ENCODE measurements at regions not wholly inside any gene's neighbourhood (a gene's known extent, or its start where the extent isn't known, plus 50 kb on each side); places are given as distances from the start of the nearest gene placed in this dataset.

- WGBS, 4 donors, result 73 to 95% (median 82%) methylated on average over 1 of the region's 1 CpG
- Histone ChIP-seq H3K4me3 (no peak overlapping the region), H3K27me3 (no peaks in the 10 kb centered on the region), H3K27ac (no peak overlapping the region), H3K9me3 (peaks cover 0 to 22% (median 10%) of the 10 kb centered on the region in 12 donors), H3K4me1 (peaks cover 0 to 4% (median 0%) of the 10 kb centered on the region in 12 donors), H3K36me3 (no peaks in the 10 kb centered on the region)
- TF ChIP-seq POLR2A (IDR thresholded peaks at IDR 0.05) (no peak), CTCF (IDR thresholded peaks at IDR 0.05) (no peak)
- intact Hi-C loops (cut with DNase I), result no loop called here
- no peak for ATAC-seq
- DNase-seq, result no peak
These were observed 986.1 kb downstream of the ADGRL2 start for GRCh38 chr1:82786883-82787282.

DNA sequence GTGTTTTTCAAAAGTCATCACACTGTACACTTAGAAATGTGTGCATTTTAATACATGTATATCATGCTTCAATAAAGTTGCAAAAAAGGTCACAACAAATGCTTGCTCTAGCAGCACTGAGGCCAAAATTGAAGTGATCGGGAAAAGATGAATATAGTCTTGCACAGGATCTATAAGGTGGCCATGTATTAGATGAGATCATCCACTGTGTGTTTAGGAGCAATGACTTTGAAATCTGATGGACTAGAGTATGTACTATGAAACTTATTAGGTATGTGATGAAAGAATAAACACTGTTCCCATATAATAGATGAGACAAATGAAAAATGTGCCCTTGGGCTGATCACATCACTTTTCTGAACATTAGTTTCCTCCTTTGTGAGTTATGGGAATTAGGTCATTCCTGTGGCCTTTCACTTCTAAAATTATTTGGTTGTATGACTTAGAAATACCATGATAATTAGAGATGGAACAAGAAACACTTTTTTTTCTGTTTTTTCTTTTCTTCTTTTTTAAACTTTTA is 984.6 kb downstream of the ADGRL2 start:
- Histone ChIP-seq H3K4me3 (no peak overlapping the region), H3K27me3 (no peaks in the 10 kb centered on the region), H3K27ac (no peak overlapping the region), H3K36me3 (no peaks in the 10 kb centered on the region), H3K9me3 (peaks cover 0 to 10% (median 2%) of the 10 kb centered on the region in 12 donors), H3K4me1 (peaks cover 0 to 4% (median 0%) of the 10 kb centered on the region in 12 donors)
- ATAC-seq, result no peak
- TF ChIP-seq POLR2A (IDR thresholded peaks at IDR 0.05), result no peak
- TF ChIP-seq CTCF (IDR thresholded peaks at IDR 0.05), result no peak
- DNase-seq, result no peak
- 55 to 97% (median 86%) methylated on average over 1 of the region's 1 CpG for WGBS, 4 donors
- intact Hi-C loops (cut with DNase I), result no loop called here

- 94 to 95% (median 94%) methylated on average over 5 of the region's 5 CpGs for WGBS, 4 donors
These were observed 982.3 kb downstream of the ADGRL2 start for GRCh38 chr1:82783044-82783443.

DNA sequence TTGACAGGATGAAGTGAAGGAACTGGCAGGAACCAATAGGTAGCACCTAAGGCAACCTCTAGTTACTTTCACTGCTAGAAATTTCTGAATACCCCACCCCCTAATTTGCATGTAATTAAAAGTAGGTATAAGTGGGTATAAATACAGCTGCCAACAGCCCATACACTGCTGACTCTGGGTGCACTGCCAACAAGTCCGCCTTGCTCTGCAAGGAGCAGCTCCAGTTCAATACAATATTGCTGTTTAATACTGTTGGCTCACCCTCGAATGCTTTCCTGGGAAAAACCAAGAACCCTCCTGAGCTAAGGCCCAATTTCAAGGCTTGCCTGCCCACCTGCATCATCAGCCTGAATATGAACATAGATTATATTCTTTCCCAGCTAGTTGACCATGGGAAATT is 981.9 kb downstream of the ADGRL2 start:
- Histone ChIP-seq H3K27ac (no peak overlapping the region), H3K27me3 (no peaks in the 10 kb centered on the region), H3K4me1 (peaks cover 0 to 4% (median 0%) of the 10 kb centered on the region in 12 donors), H3K4me3 (no peak overlapping the region), H3K9me3 (peaks cover 0 to 4% (median 0%) of the 10 kb centered on the region in 12 donors), H3K36me3 (no peaks in the 10 kb centered on the region)
- ATAC-seq (no peak), DNase-seq (no peak)
- intact Hi-C loops (cut with DNase I), result no loop called here
- TF ChIP-seq CTCF (IDR thresholded peaks at IDR 0.05), result no peak
- no peak for TF ChIP-seq POLR2A (IDR thresholded peaks at IDR 0.05)
- 95 to 100% (median 96%) methylated on average over 2 of the region's 2 CpGs for WGBS, 4 donors

More at GRCh38 chr1:82783044-82783443, 982.3 kb downstream of the ADGRL2 start:
- no peaks in the 10 kb centered on the region for H3K27me3 ChIP-seq
- H3K9me3 ChIP-seq, result peaks cover 0 to 4% (median 0%) of the 10 kb centered on the region in 12 donors
- intact Hi-C loops (cut with DNase I), result no loop called here
- TF ChIP-seq POLR2A (IDR thresholded peaks at IDR 0.05) (no peak), CTCF (IDR thresholded peaks at IDR 0.05) (no peak)
- no peak overlapping the region for H3K27ac ChIP-seq
- H3K4me1 ChIP-seq, result peaks cover 0 to 4% (median 0%) of the 10 kb centered on the region in 12 donors
- no peaks in the 10 kb centered on the region for H3K36me3 ChIP-seq
- no peak for DNase-seq
- no peak for ATAC-seq
- H3K4me3 ChIP-seq, result no peak overlapping the region
